NCI-H460 (cell line): ENCODE measurements at regions not wholly inside any gene's neighbourhood (a gene's known extent, or its start where the extent isn't known, plus 50 kb on each side); places are given as distances from the start of the nearest gene placed in this dataset.

Source experiments
- DNase-seq: peaks from one replicate; pipeline ENCODE4 v3.0.0-alpha.2; 2016; ENCODE audit warnings: low read depth; ENCODE audit errors: extremely low read depth

DNA sequence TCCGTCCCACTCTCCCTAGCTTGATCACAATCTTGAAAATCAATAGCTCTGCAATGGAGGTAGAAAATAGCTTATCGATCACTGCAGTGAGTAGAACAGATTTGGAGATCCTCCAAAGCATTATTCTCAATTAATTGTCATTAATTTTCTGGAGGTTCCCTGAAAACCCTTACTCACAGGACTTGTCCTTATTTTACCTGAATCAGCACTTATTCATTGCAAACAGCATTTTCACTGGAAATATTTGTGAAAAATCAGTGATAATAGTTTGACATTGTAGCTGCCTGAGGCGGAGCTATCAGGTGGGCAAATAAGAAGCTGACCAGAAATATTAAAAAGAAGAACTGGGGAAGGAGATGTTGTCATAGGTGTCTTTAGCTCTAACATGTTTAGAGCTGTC lies 294.6 kb upstream of the ZSWIM2 start:
- DNase-seq = no peak

DNA sequence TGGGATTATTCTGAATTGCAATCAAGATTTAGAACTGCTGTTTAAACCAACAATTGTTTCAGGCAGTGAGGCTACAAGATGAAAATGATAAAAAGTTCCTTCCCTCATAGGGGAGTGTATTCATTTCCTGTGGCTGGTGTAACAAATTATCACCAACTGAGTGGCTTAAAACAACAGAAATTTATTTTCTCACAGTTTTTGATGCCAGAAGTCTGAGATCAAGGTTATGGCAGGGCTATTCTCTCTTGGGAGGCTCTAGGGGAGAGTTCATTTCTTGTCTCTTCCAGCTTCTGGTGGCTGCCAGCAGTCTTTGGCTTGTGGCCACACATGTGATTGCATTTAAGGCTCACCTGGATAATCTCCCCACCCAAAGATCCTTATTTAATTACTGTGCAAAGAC lies 290.5 kb upstream of the ZSWIM2 start:
- no peak for DNase-seq

DNA sequence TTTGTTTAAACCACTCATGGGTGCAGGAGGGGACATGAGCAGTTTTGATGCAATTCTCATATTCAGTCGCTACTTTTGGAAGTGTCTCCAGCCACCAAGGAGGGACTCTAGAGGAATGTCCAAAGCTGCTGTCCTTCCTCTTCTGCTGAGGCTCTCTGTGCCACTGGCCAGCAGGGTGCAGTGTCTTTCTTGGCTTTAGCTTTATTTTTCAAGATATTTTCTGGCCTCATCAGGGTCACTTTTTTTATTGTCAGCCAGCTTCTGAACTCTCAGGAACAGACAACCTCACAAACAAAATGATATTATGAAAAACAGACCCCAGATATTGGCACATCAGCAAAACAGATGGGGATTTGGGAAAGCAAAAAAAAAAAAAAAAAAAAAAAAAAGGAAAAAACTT lies 289.3 kb upstream of the ZSWIM2 start:
- DNase-seq = peak; percentile 37

DNA sequence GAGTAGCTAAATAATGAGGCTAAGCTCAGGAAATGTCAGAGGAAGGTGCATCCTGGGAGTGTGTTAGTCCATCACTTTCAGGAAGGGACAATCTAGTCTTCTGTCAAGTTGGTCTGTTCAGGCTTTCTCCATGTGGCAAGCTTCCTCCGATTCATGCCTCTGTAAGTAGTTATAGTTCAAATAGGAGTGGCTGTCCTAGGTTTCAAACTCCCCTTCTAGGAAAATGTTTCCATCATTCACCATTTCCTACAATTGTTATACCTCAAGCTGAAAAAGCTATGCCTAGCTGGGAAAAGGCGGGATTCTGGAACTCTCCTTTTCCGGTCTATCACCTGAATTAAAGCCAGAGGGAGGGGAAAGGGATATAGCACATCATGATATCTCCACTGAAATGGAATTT lies 287.7 kb upstream of the ZSWIM2 start:
- DNase-seq = no peak

DNA sequence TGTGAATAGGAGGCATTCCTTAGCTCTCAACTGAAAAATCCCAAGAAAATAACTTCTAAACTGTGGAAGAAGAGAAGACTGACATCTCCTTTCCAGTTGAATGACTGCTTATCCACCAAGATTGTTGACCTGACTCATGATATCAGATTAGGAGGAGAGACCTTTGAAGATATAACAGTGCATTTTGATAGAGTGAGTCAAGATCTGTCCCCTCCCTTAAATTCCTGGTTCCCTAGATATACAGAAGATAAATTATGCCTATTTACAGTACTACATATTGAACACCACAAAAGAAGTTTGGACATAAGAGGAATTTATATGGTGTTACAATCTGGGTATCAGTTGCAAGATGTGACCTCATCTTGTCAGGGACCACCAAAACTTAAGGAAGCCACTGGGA lies 285.3 kb upstream of the ZSWIM2 start:
- DNase-seq = no peak

- no peak for DNase-seq
Measured at GRCh38 chr2:187129868-187130267, 280.9 kb upstream of the ZSWIM2 start.

GRCh38 chr2:187129306-187129705 lies 280.3 kb upstream of the ZSWIM2 start:
- no peak for DNase-seq

GRCh38 chr2:187126247-187127005 lies 277.5 kb upstream of the ZSWIM2 start:
- DNase-seq = no peak

DNA sequence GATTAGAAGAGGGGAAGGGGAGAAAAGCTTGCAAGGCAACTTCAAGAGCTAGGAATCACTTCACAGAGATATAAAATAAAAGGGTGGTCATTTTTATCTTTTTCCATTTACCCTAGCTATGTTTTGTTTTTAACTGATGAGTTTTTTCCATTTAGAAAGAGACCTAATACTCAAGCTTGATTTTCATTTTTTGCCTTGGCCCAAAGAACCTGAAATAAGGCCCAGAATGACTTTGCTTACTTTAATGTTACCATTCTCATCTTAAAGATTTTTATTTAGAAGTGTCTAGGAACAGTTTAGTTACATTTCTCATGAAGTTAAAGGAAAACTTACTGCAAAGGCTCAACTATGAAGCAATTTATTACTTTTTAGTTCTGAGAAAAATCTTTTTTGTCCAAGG lies 276.3 kb upstream of the ZSWIM2 start:
- no peak for DNase-seq

DNA sequence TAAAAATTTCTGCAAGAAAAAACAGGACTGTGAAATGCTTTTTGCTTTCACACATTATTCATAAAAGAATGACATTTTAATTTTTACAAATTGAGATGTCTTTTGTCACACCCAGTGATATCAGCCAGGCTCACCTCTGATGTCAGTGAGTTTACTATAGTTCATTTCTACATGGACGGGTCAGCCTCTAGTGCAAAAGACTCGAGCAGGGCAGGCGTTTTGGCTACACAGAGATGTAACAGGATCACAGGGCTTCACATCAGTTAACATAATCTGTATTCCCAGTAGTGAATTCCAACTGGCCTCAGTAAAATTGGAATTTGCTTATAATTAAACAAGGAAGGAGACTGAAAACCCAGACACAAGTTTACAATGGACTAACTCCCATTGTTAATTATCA lies 275.6 kb upstream of the ZSWIM2 start:
- no peak for DNase-seq

DNA sequence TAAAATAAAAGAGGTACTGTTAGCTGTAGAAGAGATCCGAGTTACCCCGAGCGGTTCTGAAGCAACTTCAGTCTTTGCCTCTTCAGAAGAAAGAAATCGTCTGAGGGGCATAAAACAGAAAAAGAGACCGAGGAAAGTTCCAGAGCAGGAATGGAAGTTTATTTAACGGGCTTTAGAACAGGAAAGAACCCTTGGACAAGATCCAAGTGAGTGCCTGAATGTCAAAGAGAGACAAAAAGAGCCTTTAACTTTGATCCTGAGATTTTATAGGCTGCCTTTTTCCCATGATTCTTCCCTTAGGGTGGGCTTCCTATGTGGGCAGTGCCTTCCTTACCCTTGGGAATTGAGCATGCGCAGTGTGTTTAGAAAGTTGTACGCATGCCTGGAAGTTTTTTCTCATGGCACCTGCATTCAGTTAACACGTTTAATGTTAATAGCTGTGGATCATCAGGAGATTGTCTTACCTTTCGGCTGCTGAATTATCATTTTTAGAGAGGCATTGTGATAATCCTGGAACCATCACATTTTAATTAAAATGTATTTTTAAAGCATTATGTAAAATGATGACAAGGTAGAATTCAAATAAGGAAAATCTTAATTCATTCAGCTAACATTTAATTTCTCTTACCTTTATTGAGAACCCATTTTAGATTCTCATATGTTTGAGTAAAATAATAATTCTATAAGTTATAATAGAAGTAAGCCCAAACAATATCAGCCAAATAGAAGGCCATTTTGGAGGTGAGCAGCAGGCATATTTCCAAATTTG lies 269.5 kb upstream of the ZSWIM2 start:
- DNase-seq = no peak

DNA sequence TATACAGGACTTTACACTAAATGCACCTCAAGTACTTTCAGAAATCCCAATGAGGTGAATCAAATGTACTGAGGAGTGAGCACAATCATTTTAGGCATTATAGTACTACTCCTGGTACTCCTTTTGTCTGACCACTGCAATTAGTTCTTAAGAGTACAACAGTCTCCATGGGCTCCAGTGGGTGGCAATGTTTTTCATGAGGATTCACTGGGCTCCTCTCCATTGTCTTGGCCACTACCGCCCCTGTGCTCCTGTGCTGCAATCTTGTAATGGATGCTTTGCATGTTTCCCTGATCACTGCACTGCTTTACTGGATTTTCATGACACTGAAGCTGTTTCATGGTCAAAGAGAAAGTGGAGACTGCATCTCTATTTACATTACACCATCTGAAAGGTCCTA lies 268.5 kb upstream of the ZSWIM2 start:
- DNase-seq = no peak

GRCh38 chr2:187115627-187116026 lies 266.7 kb upstream of the ZSWIM2 start:
- no peak for DNase-seq

DNA sequence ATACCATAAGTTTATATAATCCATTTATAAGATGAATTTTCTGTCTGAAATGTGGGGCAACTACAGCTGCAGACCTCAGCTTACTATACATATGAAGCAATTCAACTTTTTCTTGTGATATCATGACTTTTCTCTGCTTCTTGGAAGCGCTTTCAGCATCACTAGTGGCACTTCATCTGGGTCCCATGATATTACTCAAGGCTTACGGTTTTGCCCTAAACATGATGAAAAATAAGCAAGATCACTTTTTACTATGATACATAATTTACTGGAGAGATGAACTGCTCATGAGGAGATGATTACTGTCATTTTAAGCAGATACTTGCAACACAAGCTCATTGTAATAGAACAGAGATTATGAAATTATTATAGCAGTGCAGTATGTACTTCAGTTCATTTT lies 258.0 kb upstream of the ZSWIM2 start:
- DNase-seq = no peak

- no peak for DNase-seq
Measured at GRCh38 chr2:187105218-187105617, 256.2 kb upstream of the ZSWIM2 start.

DNA sequence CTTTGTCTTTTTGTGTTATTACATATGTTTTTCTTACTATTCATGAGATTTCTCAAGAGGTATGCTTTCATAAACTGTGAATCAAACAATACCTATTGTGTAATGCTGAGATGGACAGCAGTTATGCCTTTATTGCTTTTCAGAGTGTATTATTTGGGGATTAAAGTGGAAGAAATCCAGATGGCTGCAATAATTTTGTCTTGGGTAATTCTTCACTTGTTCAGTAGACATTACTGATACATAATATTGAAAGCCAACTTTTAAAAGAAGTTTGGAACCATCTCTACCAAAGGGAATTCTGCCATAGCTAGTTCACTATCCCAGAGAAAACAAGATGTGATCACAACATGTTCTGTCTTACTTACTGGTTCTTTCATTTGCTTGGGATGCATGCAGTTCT lies 253.4 kb upstream of the ZSWIM2 start:
- DNase-seq = no peak

GRCh38 chr2:187098154-187098553 lies 249.2 kb upstream of the ZSWIM2 start:
- no peak for DNase-seq

GRCh38 chr2:187093771-187094412 lies 244.9 kb upstream of the ZSWIM2 start:
- peak; percentile 14 for DNase-seq

DNA sequence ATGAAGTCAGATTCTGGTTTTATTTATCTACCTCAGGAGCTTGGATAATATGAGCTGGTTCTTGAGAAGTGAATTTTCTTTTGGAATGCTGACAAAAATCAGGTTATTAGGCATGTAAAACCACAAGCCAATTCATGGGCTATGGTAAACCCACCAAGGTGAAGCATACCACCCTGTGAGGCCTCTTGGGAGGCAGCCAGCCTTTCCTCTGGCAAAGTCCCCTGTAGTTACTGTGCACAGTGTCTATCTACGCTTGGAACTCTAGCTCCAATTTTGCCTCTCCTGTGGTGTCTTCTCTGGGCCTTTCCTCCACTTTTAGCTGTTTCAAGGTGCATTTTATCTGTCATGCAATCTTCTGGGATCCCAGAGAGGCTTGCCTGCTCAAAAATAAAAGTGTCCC lies 242.7 kb upstream of the ZSWIM2 start:
- DNase-seq = no peak

- DNase-seq = no peak
Measured at GRCh38 chr2:187084524-187084923, 235.6 kb upstream of the ZSWIM2 start.

DNA sequence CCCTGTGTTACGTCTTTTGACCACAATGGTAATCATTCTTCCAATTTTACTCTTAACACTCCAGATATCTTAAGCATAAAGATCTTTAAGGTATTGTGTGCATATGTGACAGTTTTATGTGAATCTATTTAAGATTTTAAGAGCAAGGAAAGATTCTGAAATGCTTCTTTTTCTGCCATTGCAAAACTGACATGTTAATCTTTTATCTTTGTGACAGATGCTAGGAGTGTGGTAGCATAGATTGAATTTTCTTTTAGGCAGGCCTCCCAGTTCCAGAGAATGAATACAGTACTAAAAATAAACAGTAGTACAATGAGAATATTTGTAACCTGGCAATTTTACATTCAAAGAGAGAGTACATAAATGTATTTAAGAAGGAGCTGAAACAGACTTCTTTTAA lies 232.5 kb upstream of the ZSWIM2 start:
- DNase-seq = no peak

GRCh38 chr2:187079901-187080300 lies 230.9 kb upstream of the ZSWIM2 start:
- no peak for DNase-seq
